ENCODE measurements at regions not wholly inside any gene's neighbourhood (a gene's known extent, or its start where the extent isn't known, plus 50 kb on each side); places are given as distances from the start of the nearest gene placed in this dataset.

DNA sequence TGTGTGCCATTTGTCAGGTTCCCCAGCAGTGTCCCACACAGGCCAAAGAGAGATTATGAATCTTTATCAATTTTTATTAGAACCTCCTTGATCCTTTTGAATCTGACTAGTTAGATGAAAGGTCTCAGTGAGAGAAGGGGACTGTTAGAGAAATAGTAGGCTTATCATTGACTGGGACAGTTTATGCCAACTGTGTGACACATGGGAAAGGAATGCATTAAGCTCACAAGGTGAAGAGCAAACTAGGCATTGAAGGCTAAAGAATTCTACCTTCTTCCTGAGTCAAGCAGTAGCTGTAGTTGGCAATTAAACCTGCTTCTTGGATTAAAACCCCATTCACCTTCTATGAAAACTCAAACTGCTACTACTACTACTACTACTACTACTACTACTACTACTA, 389.6 kb upstream of the CDH19 start:
- Histone ChIP-seq H2AFZ (ENCODE audit: low read length) (no peak overlapping the region), H3K79me2 (ENCODE audit: insufficient read depth, low read length) (no peaks in the 10 kb centered on the region), H3K36me3 (ENCODE audit: insufficient read depth, low read length) (no peaks in the 10 kb centered on the region), H3K4me3 (ENCODE audit: insufficient read depth, low read length) (no peak overlapping the region), H4K20me1 (ENCODE audit: insufficient read depth, low read length) (no peaks in the 10 kb centered on the region), H3K4me1 (ENCODE audit: insufficient read depth, low read length) (no peaks in the 10 kb centered on the region), H3K9me3 (ENCODE audit: low read depth, low read length) (no peaks in the 10 kb centered on the region), H3K4me2 (ENCODE audit: insufficient read depth, low read length) (no peak overlapping the region), H3K27ac (ENCODE audit: low read depth, low read length) (no peak overlapping the region), H3K27me3 (ENCODE audit: insufficient read depth, low read length) (no peaks in the 10 kb centered on the region)
- DNase-seq (ENCODE audit: insufficient read length, low spot score, missing footprints), result no peak
- TF ChIP-seq, protein P1, sequence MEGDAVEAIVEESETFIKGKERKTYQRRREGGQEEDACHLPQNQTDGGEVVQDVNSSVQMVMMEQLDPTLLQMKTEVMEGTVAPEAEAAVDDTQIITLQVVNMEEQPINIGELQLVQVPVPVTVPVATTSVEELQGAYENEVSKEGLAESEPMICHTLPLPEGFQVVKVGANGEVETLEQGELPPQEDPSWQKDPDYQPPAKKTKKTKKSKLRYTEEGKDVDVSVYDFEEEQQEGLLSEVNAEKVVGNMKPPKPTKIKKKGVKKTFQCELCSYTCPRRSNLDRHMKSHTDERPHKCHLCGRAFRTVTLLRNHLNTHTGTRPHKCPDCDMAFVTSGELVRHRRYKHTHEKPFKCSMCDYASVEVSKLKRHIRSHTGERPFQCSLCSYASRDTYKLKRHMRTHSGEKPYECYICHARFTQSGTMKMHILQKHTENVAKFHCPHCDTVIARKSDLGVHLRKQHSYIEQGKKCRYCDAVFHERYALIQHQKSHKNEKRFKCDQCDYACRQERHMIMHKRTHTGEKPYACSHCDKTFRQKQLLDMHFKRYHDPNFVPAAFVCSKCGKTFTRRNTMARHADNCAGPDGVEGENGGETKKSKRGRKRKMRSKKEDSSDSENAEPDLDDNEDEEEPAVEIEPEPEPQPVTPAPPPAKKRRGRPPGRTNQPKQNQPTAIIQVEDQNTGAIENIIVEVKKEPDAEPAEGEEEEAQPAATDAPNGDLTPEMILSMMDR (IDR thresholded peaks at IDR 0.05; ENCODE audit: extremely low read depth, low read depth, low read length), result no peak

GRCh38 chr18:66990909-66991308, 387.0 kb upstream of the CDH19 start:
- no peaks in the 10 kb centered on the region for H3K79me2 ChIP-seq (ENCODE audit: insufficient read depth, low read length)
- H3K4me3 ChIP-seq (ENCODE audit: insufficient read depth, low read length), result no peak overlapping the region
- H3K4me1 ChIP-seq (ENCODE audit: insufficient read depth, low read length), result no peaks in the 10 kb centered on the region
- H3K4me2 ChIP-seq (ENCODE audit: insufficient read depth, low read length), result no peak overlapping the region
- no peaks in the 10 kb centered on the region for H3K9me3 ChIP-seq (ENCODE audit: low read depth, low read length)
- no peaks in the 10 kb centered on the region for H3K27me3 ChIP-seq (ENCODE audit: insufficient read depth, low read length)
- no peak overlapping the region for H3K27ac ChIP-seq (ENCODE audit: low read depth, low read length)
- H3K36me3 ChIP-seq (ENCODE audit: insufficient read depth, low read length), result no peaks in the 10 kb centered on the region
- H2AFZ ChIP-seq (ENCODE audit: low read length), result no peak overlapping the region
- no peaks in the 10 kb centered on the region for H4K20me1 ChIP-seq (ENCODE audit: insufficient read depth, low read length)
- no peak for DNase-seq (ENCODE audit: insufficient read length, low spot score, missing footprints)
- TF ChIP-seq, protein P1 (IDR thresholded peaks at IDR 0.05; ENCODE audit: extremely low read depth, low read depth, low read length), result no peak

DNA sequence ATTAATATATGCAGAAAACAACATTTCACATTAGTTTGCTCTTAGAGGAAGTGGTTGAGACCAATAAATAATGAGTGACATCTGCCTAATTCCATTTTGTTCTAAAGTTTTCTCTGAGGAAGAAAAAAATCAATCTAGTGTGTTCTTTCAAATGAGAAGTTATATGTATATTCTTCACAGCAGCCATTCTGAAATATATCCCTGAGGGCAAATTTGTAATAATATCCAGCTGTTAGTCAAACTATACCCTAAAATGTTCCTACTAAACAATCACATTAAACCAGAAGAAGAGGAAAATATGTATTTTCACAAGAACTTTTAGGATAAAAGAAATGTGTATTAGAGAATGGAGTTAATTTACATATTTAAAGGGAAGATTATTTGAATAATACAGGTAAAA, 375.1 kb upstream of the CDH19 start:
- DNase-seq (ENCODE audit: insufficient read length, low spot score, missing footprints), result no peak
- Histone ChIP-seq H3K4me2 (ENCODE audit: insufficient read depth, low read length) (no peak overlapping the region), H3K9me3 (ENCODE audit: low read depth, low read length) (no peaks in the 10 kb centered on the region), H3K36me3 (ENCODE audit: insufficient read depth, low read length) (no peaks in the 10 kb centered on the region), H2AFZ (ENCODE audit: low read length) (no peak overlapping the region), H3K27ac (ENCODE audit: low read depth, low read length) (no peak overlapping the region), H3K4me3 (ENCODE audit: insufficient read depth, low read length) (no peak overlapping the region), H4K20me1 (ENCODE audit: insufficient read depth, low read length) (no peaks in the 10 kb centered on the region), H3K4me1 (ENCODE audit: insufficient read depth, low read length) (no peaks in the 10 kb centered on the region), H3K27me3 (ENCODE audit: insufficient read depth, low read length) (no peaks in the 10 kb centered on the region), H3K79me2 (ENCODE audit: insufficient read depth, low read length) (no peaks in the 10 kb centered on the region)
- TF ChIP-seq, protein P1 (IDR thresholded peaks at IDR 0.05; ENCODE audit: extremely low read depth, low read depth, low read length), result no peak

- no peak overlapping the region for H3K27ac ChIP-seq (ENCODE audit: low read depth, low read length)
- H3K79me2 ChIP-seq (ENCODE audit: insufficient read depth, low read length), result no peaks in the 10 kb centered on the region
- no peaks in the 10 kb centered on the region for H3K36me3 ChIP-seq (ENCODE audit: insufficient read depth, low read length)
- TF ChIP-seq, protein P1 (IDR thresholded peaks at IDR 0.05; ENCODE audit: extremely low read depth, low read depth, low read length), result no peak
- H3K27me3 ChIP-seq (ENCODE audit: insufficient read depth, low read length), result no peaks in the 10 kb centered on the region
- peaks cover 2% of the 10 kb centered on the region for H3K9me3 ChIP-seq (ENCODE audit: low read depth, low read length)
- H4K20me1 ChIP-seq (ENCODE audit: insufficient read depth, low read length), result no peaks in the 10 kb centered on the region
- no peak overlapping the region for H3K4me2 ChIP-seq (ENCODE audit: insufficient read depth, low read length)
- H3K4me1 ChIP-seq (ENCODE audit: insufficient read depth, low read length), result no peaks in the 10 kb centered on the region
- H2AFZ ChIP-seq (ENCODE audit: low read length), result no peak overlapping the region
- DNase-seq (ENCODE audit: insufficient read length, low spot score, missing footprints), result no peak
- H3K4me3 ChIP-seq (ENCODE audit: insufficient read depth, low read length), result no peak overlapping the region
Measured at GRCh38 chr18:66972681-66973080, 368.8 kb upstream of the CDH19 start.
